A673 (cell line): ENCODE measurements at regions not wholly inside any gene's neighbourhood (a gene's known extent, or its start where the extent isn't known, plus 50 kb on each side); places are given as distances from the start of the nearest gene placed in this dataset.

Source experiments
- BruUV-seq: library from RNA; stranded (reverse); fragments of 400-500 nt; replicated peaks from 2 replicates; lab custom pipeline; 2021; lab: Mats Ljungman, UMichigan
- CTCF ChIA-PET: fragments of 300-600 bp; sonication (Branson Sonifier 250); formaldehyde crosslinking; loops from one replicate; lab custom pipeline; 2022; ENCODE audit warnings: antibody characterized with exemption; lab: Charles Lee
- POLR2A ChIA-PET: fragments of 300-600 bp; sonication (Branson Sonifier 250); formaldehyde crosslinking; loops from one replicate; lab custom pipeline; 2022; ENCODE audit warnings: antibody characterized with exemption; ENCODE audit not compliant: low non-redundant PET; lab: Charles Lee
- DNase-seq: peaks from one replicate; pipeline ENCODE4 v3.0.0-alpha.2; 2015; ENCODE audit warnings: low spot score
- H3K27ac ChIP-seq: fragments of 200-600 bp; sonication (generic); 2 replicates; pipeline ENCODE4 v1.5.1; 2016; ENCODE audit warnings: mixed run types, low read depth, mild to moderate bottlenecking, mixed read lengths, antibody characterized with exemption, low read length; ENCODE audit not compliant: poor library complexity, severe bottlenecking
- H3K27me3 ChIP-seq: fragments of 200-600 bp; sonication (generic); replicated peaks from 2 replicates; pipeline ENCODE4 v1.6.1; 2017; ENCODE audit warnings: mixed run types, low read depth, mild to moderate bottlenecking, mixed read lengths, antibody characterized with exemption, low read length; ENCODE audit not compliant: insufficient read depth, poor library complexity
- H3K36me3 ChIP-seq: fragments of 200-600 bp; sonication (generic); 2 replicates; pipeline ENCODE4 v1.6.1; 2016; ENCODE audit warnings: mixed run types, mild to moderate bottlenecking, mixed read lengths, antibody characterized with exemption, low read length; ENCODE audit not compliant: insufficient read depth, poor library complexity, severe bottlenecking
- H3K4me1 ChIP-seq: fragments of 200-600 bp; sonication (generic); 2 replicates; pipeline ENCODE4 v1.6.1; 2017; ENCODE audit warnings: mixed run types, mild to moderate bottlenecking, mixed read lengths, antibody characterized with exemption, low read length; ENCODE audit not compliant: insufficient read depth, poor library complexity, severe bottlenecking
- H3K4me3 ChIP-seq: fragments of 200-600 bp; sonication (generic); 2 replicates; pipeline ENCODE4 v1.5.1; 2016; ENCODE audit warnings: low read depth, mixed run types, mild to moderate bottlenecking, mixed read lengths, low read length; ENCODE audit not compliant: poor library complexity, severe bottlenecking
- H3K9me3 ChIP-seq: fragments of 200-600 bp; sonication (generic); 2 replicates; pipeline ENCODE4 v1.6.1; 2016; ENCODE audit warnings: mixed run types, low read depth, mild to moderate bottlenecking, mixed read lengths, antibody characterized with exemption, low read length; ENCODE audit not compliant: poor library complexity, severe bottlenecking
- CTCF ChIP-seq: fragments of 300-800, 200-600 bp; sonication (generic); conservative IDR thresholded peaks from 2 replicates; pipeline ENCODE4 v1.5.1; 2017; ENCODE audit warnings: low read depth, mild to moderate bottlenecking, antibody characterized with exemption, low read length, moderate library complexity, mixed read lengths
- EZH2 ChIP-seq: fragments of 200-600 bp; sonication (generic); IDR thresholded peaks from 2 replicates; pipeline ENCODE4 v1.6.1; 2017; ENCODE audit warnings: borderline replicate concordance, low read depth, mild to moderate bottlenecking, mixed read lengths, antibody characterized with exemption, low read length; ENCODE audit not compliant: poor library complexity, severe bottlenecking
- intact Hi-C: fragments of 100-400 bp; cut with micrococcal nuclease; formaldehyde crosslinking; loops from one replicate; pipeline ENCODE4 v1.10.0; 2022; ENCODE audit not compliant: unreplicated experiment

GRCh38 chr9:28232686-28233085, 659.4 kb upstream of the C9orf72 start:
- H3K36me3 ChIP-seq: no peaks in the 10 kb centered on the region
- no peak overlapping the region for H3K27ac ChIP-seq
- H3K4me3 ChIP-seq: no peak overlapping the region
- no TSS peak for BruUV-seq
- ChIA-PET POLR2A (no interaction called here), CTCF (no interaction called here)
- DNase-seq: no peak
- no peak for TF ChIP-seq EZH2
- TF ChIP-seq CTCF: no peak
- intact Hi-C loops: no loop called here
- H3K4me1 ChIP-seq: no peaks in the 10 kb centered on the region
- H3K9me3 ChIP-seq: no peaks in the 10 kb centered on the region
- no peaks in the 10 kb centered on the region for H3K27me3 ChIP-seq

DNA sequence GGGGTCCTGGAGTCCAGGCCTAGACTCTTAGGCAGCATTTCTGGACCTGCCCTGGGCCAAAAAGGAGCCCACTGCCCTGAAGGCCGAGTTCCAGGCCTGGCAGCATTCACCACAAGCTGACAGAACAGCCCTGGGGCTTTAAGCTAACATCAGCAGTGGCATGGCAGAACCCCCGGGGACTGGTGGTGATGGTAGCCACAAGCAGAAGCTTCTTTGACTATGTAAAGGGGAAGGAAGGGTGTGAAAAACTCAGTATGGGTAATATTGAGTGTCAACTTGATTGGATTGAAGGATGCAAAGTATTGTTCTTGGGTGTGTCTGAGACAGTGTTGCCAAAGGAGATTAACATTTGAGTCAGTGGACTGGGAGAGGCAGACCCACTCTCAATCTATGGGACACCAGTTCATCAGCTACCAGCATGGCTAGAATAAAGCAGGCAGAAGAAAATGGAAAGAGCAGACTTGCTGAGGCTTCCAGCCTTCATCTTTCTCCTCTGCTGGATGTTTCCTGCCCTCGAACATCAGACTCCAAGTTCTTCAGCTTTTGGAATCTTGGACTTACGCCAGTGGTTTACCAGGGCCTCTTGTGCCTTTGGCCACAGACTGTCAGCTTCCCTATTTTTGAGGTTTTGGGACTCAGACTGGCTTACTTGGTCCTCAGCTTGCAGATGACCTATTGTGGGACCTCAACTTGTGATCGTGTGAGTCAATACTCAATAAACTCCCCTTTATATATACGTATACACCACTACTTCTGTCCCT, 661.0 kb upstream of the C9orf72 start:
- CTCF ChIA-PET: no interaction called here
- H3K27ac ChIP-seq: no peak overlapping the region
- H3K36me3 ChIP-seq: no peaks in the 10 kb centered on the region
- H3K4me1 ChIP-seq: no peaks in the 10 kb centered on the region
- H3K27me3 ChIP-seq: no peaks in the 10 kb centered on the region
- no TSS peak for BruUV-seq
- intact Hi-C loops: no loop called here
- H3K9me3 ChIP-seq: no peaks in the 10 kb centered on the region
- TF ChIP-seq CTCF (no peak), EZH2 (no peak)
- no peak overlapping the region for H3K4me3 ChIP-seq
- POLR2A ChIA-PET: no interaction called here
- no peak for DNase-seq

GRCh38 chr9:28234894-28235277, 661.6 kb upstream of the C9orf72 start:
- no peaks in the 10 kb centered on the region for H3K9me3 ChIP-seq
- intact Hi-C loops: no loop called here
- no peak overlapping the region for H3K27ac ChIP-seq
- H3K27me3 ChIP-seq: no peaks in the 10 kb centered on the region
- ChIA-PET POLR2A (no interaction called here), CTCF (no interaction called here)
- no peak for DNase-seq
- H3K36me3 ChIP-seq: no peaks in the 10 kb centered on the region
- TF ChIP-seq EZH2: no peak
- TF ChIP-seq CTCF: no peak
- H3K4me3 ChIP-seq: no peak overlapping the region
- H3K4me1 ChIP-seq: no peaks in the 10 kb centered on the region
- BruUV-seq: no TSS peak
